CD4-positive, alpha-beta T cell treated with Interferon gamma for 1 hour (primary cell): ENCODE measurements at regions not wholly inside any gene's neighbourhood (a gene's known extent, or its start where the extent isn't known, plus 50 kb on each side); places are given as distances from the start of the nearest gene placed in this dataset.
"Not testable (repeated sequence)": the region's sequence is repeated elsewhere in the genome, so short reads cannot be mapped to it uniquely, and the experiment has no call there.

Source experiments
- DNase-seq: peaks from one replicate; pipeline ENCODE4 v3.0.0-alpha.2; 2020

- not testable (repeated sequence) for DNase-seq
Measured at GRCh38 chr4:128429023-128429613, 141.5 kb upstream of the PGRMC2 start.

- no peak for DNase-seq
Measured at GRCh38 chr4:128428397-128428796, 140.8 kb upstream of the PGRMC2 start.

GRCh38 chr4:128427832-128428366 lies 140.3 kb upstream of the PGRMC2 start:
- DNase-seq, result no peak

- no peak for DNase-seq
Measured at GRCh38 chr4:128424527-128425497, 137.2 kb upstream of the PGRMC2 start.

GRCh38 chr4:128422296-128422695 lies 134.7 kb upstream of the PGRMC2 start:
- not testable (repeated sequence) for DNase-seq

GRCh38 chr4:128416921-128417320 lies 129.3 kb upstream of the PGRMC2 start:
- DNase-seq, result no peak

- DNase-seq, result no peak
Measured at GRCh38 chr4:128410037-128410436, 122.4 kb upstream of the PGRMC2 start.

GRCh38 chr4:128403586-128403985 lies 116.0 kb upstream of the PGRMC2 start:
- no peak for DNase-seq

GRCh38 chr4:128394778-128395177 lies 107.2 kb upstream of the PGRMC2 start:
- no peak for DNase-seq

GRCh38 chr4:128393101-128393704 lies 105.6 kb upstream of the PGRMC2 start:
- DNase-seq, result no peak

- DNase-seq, result no peak
Measured at GRCh38 chr4:128390475-128390996, 102.9 kb upstream of the PGRMC2 start.

GRCh38 chr4:128388796-128389195 lies 101.2 kb upstream of the PGRMC2 start:
- DNase-seq, result no peak

- DNase-seq, result no peak
Measured at GRCh38 chr4:128388352-128388630, 100.7 kb upstream of the PGRMC2 start.

- no peak for DNase-seq
Measured at GRCh38 chr4:128387600-128388351, 100.2 kb upstream of the PGRMC2 start.

- DNase-seq, result no peak
Measured at GRCh38 chr4:128386761-128387599, 99.4 kb upstream of the PGRMC2 start.

- DNase-seq, result no peak
Measured at GRCh38 chr4:128385683-128386304, 98.2 kb upstream of the PGRMC2 start.

- DNase-seq, result no peak
Measured at GRCh38 chr4:128384765-128385598, 97.4 kb upstream of the PGRMC2 start.

GRCh38 chr4:128384091-128384520 lies 96.5 kb upstream of the PGRMC2 start:
- no peak for DNase-seq

GRCh38 chr4:128381748-128382559 lies 94.3 kb upstream of the PGRMC2 start:
- DNase-seq, result no peak
